ENCODE measurements at regions not wholly inside any gene's neighbourhood (a gene's known extent, or its start where the extent isn't known, plus 50 kb on each side); places are given as distances from the start of the nearest gene placed in this dataset.
"Not testable (repeated sequence)": the region's sequence is repeated elsewhere in the genome, so short reads cannot be mapped to it uniquely, and the experiment has no call there.

DNA sequence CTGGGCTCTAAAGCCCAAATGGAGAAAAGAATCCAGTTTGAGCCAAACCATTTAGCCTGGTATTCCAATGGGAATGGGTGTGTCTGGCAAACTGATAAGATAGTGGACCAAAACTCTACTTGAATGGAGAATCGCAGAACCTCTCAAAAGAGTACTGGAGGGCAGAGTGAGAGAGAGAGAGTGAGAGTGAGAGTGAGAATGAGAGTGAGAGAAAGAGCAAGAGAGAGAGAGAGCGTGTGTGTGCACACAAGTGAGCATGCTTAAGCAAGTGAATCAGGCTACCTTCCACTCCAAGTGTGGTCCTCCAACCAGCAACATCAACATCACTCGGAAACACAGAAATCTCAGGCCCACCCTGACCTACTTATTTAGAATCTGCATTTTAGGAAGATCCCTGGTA lies 58.8 kb downstream of the UQCRFS1 start:
- H3K4me3 ChIP-seq (ENCODE audit: low read length): no peak overlapping the region
- H3K27me3 ChIP-seq (ENCODE audit: control insufficient read depth, insufficient read depth, low read length): no peaks in the 10 kb centered on the region
- H3K4me1 ChIP-seq (ENCODE audit: control insufficient read depth, insufficient read depth, low read length): no peaks in the 10 kb centered on the region
- no peaks in the 10 kb centered on the region for H3K36me3 ChIP-seq (ENCODE audit: control insufficient read depth, insufficient read depth, low read length)
- DNase-seq (ENCODE audit: low read depth, low spot score): no peak
- H3K9me3 ChIP-seq (ENCODE audit: control insufficient read depth, insufficient read depth, low read length): no peaks in the 10 kb centered on the region
- WGBS (ENCODE audit: insufficient coverage, insufficient read length): no CpG with 5 or more reads among the region's 3 CpGs
- no peak overlapping the region for H3K27ac ChIP-seq (ENCODE audit: low read length)

DNA sequence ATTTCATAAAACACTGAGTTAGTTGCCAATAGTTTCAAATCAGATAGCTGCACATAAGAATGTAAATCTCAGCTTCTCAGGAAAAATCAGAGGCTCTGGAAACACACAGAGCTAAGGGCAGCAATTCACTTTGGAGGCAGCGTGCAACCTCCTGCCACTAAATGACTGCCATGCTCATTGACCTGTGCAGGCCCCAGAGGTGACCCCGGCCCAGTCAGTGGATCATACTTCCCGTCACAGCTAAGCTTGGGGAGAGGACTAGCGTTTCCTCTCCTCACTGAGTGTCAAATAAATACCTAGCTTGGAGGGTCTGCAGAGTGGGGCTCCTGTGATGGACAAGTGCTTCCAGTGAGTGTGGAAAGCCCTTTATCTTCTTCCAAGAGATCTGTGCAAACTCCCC lies 67.2 kb downstream of the UQCRFS1 start:
- H3K27me3 ChIP-seq (ENCODE audit: control insufficient read depth, insufficient read depth, low read length): no peaks in the 10 kb centered on the region; the same call in 1 of the 2 replicates
- H3K4me3 ChIP-seq (ENCODE audit: low read length): no peak overlapping the region
- H3K36me3 ChIP-seq (ENCODE audit: control insufficient read depth, insufficient read depth, low read length): no peaks in the 10 kb centered on the region
- no peaks in the 10 kb centered on the region for H3K4me1 ChIP-seq (ENCODE audit: control insufficient read depth, insufficient read depth, low read length)
- no CpG with 5 or more reads among the region's 4 CpGs for WGBS (ENCODE audit: insufficient coverage, insufficient read length)
- H3K27ac ChIP-seq (ENCODE audit: low read length): no peak overlapping the region
- H3K9me3 ChIP-seq (ENCODE audit: control insufficient read depth, insufficient read depth, low read length): no peaks in the 10 kb centered on the region
- no peak for DNase-seq (ENCODE audit: low read depth, low spot score)

DNA sequence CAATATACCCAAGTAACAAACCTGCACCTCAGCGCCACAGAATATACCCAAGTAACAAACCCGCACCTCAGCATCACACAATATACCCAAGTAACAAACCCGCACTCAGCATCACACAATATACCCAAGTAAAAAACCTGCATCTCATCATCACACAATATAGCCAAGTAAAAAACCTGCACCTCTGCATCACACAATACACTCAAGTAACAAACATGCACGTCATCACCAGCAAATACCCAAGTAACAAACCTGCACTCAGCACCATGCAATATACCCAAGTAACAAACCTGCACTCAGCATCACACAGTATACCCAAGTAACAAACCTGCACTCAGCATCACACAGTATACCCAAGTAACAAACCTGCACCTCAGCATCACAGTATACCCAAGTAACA lies 69.8 kb downstream of the UQCRFS1 start:
- DNase-seq (ENCODE audit: low read depth, low spot score): no peak
- Histone ChIP-seq H3K9me3 (ENCODE audit: control insufficient read depth, insufficient read depth, low read length) (peaks cover 2% of the 10 kb centered on the region; the same call in 1 of the 2 replicates), H3K4me3 (ENCODE audit: low read length) (no peak overlapping the region), H3K4me1 (ENCODE audit: control insufficient read depth, insufficient read depth, low read length) (no peaks in the 10 kb centered on the region), H3K27me3 (ENCODE audit: control insufficient read depth, insufficient read depth, low read length) (no peaks in the 10 kb centered on the region; the same call in 1 of the 2 replicates), H3K36me3 (ENCODE audit: control insufficient read depth, insufficient read depth, low read length) (no peaks in the 10 kb centered on the region), H3K27ac (ENCODE audit: low read length) (no peak overlapping the region)
- no CpG with 5 or more reads among the region's 4 CpGs for WGBS (ENCODE audit: insufficient coverage, insufficient read length)

DNA sequence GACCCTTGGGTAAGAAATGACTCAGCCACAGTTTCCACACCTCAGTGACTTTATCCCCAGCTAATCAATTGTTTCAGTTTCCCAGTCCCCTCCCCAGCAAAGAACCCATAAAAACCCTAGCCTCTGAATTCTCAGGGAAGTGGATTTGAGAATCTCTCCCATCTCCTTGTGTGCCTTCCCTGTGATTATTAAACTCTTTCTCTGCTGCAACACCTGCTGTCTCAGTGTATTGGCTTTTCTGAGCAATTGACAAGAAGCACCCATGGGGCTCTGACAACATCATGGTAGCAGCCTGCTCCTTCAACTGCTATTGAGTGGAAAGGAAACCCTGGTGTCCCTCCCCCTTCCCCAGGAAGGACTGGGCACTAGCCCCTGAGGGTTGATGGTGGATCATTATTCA lies 73.7 kb downstream of the UQCRFS1 start:
- Histone ChIP-seq H3K36me3 (ENCODE audit: control insufficient read depth, insufficient read depth, low read length) (no peaks in the 10 kb centered on the region), H3K9me3 (ENCODE audit: control insufficient read depth, insufficient read depth, low read length) (peaks cover 2% of the 10 kb centered on the region; the same call in 1 of the 2 replicates), H3K4me3 (ENCODE audit: low read length) (no peak overlapping the region), H3K27ac (ENCODE audit: low read length) (no peak overlapping the region), H3K4me1 (ENCODE audit: control insufficient read depth, insufficient read depth, low read length) (no peaks in the 10 kb centered on the region), H3K27me3 (ENCODE audit: control insufficient read depth, insufficient read depth, low read length) (no peaks in the 10 kb centered on the region)
- no peak for DNase-seq (ENCODE audit: low read depth, low spot score)

DNA sequence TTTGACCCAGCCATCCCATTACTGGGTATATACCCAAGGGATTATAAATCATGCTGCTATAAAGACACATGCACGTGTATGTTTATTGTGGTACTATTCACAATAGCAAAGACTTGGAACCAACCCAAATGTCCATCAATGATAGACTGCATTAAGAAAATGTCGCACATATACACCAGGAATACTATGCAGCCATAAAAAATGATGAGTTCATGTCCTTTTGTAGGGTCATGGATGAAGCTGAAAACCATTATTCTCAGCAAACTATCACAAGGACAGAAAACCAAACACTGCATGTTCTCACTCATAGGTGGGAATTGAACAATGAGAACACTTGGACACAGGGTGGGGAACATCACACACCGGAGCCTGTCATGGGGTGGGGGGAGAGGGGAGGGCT lies 74.7 kb downstream of the UQCRFS1 start:
- H3K27ac ChIP-seq (ENCODE audit: low read length); H3K36me3 ChIP-seq (ENCODE audit: control insufficient read depth, insufficient read depth, low read length); H3K4me1 ChIP-seq (ENCODE audit: control insufficient read depth, insufficient read depth, low read length); H3K9me3 ChIP-seq (ENCODE audit: control insufficient read depth, insufficient read depth, low read length); DNase-seq (ENCODE audit: low read depth, low spot score); H3K27me3 ChIP-seq (ENCODE audit: control insufficient read depth, insufficient read depth, low read length); H3K4me3 ChIP-seq (ENCODE audit: low read length): not testable (repeated sequence)
- WGBS (ENCODE audit: insufficient coverage, insufficient read length): no CpG with 5 or more reads among the region's 3 CpGs

DNA sequence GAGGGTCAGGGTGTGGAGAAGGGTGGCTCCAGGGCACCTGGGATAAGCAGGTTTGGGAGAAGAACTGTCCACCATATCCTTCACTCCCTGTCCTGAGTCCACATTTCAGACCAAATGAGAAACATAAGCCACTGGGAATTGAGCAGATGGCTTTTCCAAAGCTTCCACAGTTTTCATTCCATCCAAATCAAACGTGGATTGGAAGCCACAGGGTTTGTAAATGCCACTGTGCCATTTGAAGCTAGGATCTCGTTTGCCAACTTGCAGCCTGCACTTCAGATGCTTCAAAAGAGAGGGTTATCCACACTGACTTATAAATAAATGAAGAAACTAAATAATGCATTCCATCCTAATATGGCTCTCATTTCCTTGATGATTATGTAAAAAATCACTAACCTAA lies 81.5 kb downstream of the UQCRFS1 start:
- H3K4me1 ChIP-seq (ENCODE audit: control insufficient read depth, insufficient read depth, low read length): no peaks in the 10 kb centered on the region
- no peak for DNase-seq (ENCODE audit: low read depth, low spot score)
- no peak overlapping the region for H3K4me3 ChIP-seq (ENCODE audit: low read length)
- no peaks in the 10 kb centered on the region for H3K36me3 ChIP-seq (ENCODE audit: control insufficient read depth, insufficient read depth, low read length)
- H3K27ac ChIP-seq (ENCODE audit: low read length): no peak overlapping the region
- WGBS (ENCODE audit: insufficient coverage, insufficient read length): no CpG with 5 or more reads among the region's 2 CpGs
- no peaks in the 10 kb centered on the region for H3K27me3 ChIP-seq (ENCODE audit: control insufficient read depth, insufficient read depth, low read length)
- no peaks in the 10 kb centered on the region; the same call in 1 of the 2 replicates for H3K9me3 ChIP-seq (ENCODE audit: control insufficient read depth, insufficient read depth, low read length)

DNA sequence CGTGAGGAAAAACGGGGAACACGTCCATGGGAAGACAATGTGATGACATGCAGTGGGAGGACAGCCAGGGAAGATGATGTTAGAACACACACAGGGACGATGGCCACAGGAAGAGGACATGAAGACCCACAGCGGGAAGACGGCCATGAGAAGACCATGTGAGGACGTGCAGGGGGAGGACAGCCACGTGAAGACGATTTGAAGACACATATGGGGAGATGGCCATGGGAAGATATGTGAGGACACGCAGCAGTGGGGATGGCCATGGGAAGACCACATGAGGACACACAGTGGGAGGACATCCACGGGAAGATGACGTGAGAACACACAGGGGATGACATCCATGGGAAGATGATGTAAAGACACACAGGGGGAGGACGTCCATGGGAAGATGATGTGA lies 83.8 kb downstream of the UQCRFS1 start:
- Histone ChIP-seq H3K27ac (ENCODE audit: low read length) (no peak overlapping the region), H3K36me3 (ENCODE audit: control insufficient read depth, insufficient read depth, low read length) (no peaks in the 10 kb centered on the region), H3K4me1 (ENCODE audit: control insufficient read depth, insufficient read depth, low read length) (no peaks in the 10 kb centered on the region), H3K27me3 (ENCODE audit: control insufficient read depth, insufficient read depth, low read length) (no peaks in the 10 kb centered on the region), H3K4me3 (ENCODE audit: low read length) (no peak overlapping the region), H3K9me3 (ENCODE audit: control insufficient read depth, insufficient read depth, low read length) (no peaks in the 10 kb centered on the region; the same call in 1 of the 2 replicates)
- DNase-seq (ENCODE audit: low read depth, low spot score): no peak
- WGBS (ENCODE audit: insufficient coverage, insufficient read length): no CpG with 5 or more reads among the region's 13 CpGs

DNA sequence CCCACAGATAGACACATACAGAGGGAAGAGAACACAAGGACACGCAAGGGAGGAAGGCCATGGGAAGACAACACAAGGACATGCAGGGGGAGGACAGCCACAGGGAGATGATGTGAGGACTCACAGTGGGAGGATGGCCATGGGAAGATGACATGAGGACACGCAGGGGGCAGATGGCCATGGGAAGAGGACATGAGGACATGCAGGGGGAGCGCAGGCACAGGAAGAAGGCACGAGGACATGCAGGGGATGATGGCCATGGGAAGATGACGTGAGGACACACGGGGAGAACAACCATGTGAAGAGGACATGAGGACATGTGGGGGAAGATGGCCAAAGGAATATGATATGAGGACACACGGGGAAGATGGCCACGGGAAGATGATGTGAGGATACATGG lies 84.7 kb downstream of the UQCRFS1 start:
- Histone ChIP-seq H3K27ac (ENCODE audit: low read length) (no peak overlapping the region), H3K36me3 (ENCODE audit: control insufficient read depth, insufficient read depth, low read length) (no peaks in the 10 kb centered on the region), H3K4me3 (ENCODE audit: low read length) (no peak overlapping the region), H3K4me1 (ENCODE audit: control insufficient read depth, insufficient read depth, low read length) (no peaks in the 10 kb centered on the region), H3K27me3 (ENCODE audit: control insufficient read depth, insufficient read depth, low read length) (no peaks in the 10 kb centered on the region), H3K9me3 (ENCODE audit: control insufficient read depth, insufficient read depth, low read length) (no peaks in the 10 kb centered on the region; the same call in 1 of the 2 replicates)
- no CpG with 5 or more reads among the region's 8 CpGs for WGBS (ENCODE audit: insufficient coverage, insufficient read length)
- no peak for DNase-seq (ENCODE audit: low read depth, low spot score)

DNA sequence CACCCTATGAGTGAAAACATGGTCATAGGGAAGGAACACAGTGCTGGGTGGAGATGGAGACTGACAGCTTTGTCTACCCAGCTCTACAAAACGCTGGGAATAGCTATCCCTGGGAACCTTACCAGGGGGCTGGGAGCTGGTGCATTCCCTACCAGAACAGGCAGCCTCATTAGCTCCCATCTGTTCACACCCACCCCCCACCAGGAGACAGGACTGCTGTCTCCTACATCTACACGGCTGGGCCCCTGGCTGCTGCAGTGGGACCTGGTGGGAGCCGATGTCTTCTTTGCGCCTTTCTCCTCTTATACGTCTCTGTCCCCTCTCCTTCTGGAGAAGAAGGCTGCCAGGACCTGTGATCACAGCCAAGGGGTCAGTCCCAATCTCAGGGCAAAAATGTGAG lies 90.8 kb downstream of the UQCRFS1 start:
- WGBS (ENCODE audit: insufficient coverage, insufficient read length): no CpG with 5 or more reads among the region's 5 CpGs
- no peak for DNase-seq (ENCODE audit: low read depth, low spot score)
- Histone ChIP-seq H3K27me3 (ENCODE audit: control insufficient read depth, insufficient read depth, low read length) (no peaks in the 10 kb centered on the region), H3K36me3 (ENCODE audit: control insufficient read depth, insufficient read depth, low read length) (no peaks in the 10 kb centered on the region), H3K27ac (ENCODE audit: low read length) (no peak overlapping the region), H3K4me3 (ENCODE audit: low read length) (no peak overlapping the region), H3K9me3 (ENCODE audit: control insufficient read depth, insufficient read depth, low read length) (no peaks in the 10 kb centered on the region), H3K4me1 (ENCODE audit: control insufficient read depth, insufficient read depth, low read length) (no peaks in the 10 kb centered on the region)

DNA sequence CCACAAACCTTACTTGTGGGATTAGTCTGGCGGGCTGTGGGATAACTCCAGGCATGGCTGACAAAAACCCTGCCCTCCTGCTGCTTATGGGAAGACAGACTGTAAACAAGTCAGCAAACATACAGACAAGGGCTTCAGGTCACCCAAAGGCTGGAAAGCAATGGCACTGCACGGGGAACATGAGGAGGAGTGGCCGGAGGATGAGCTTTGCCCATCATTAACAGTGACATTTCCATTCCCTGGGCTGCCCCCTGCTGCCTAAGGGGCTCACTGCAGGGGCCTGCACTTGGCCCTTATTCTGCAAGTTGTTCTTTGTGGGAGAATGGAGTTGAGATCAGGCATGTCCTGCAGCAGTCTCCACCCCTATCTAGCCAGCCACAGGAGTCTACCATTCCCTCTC lies 91.3 kb downstream of the UQCRFS1 start:
- peak; percentile 5 for DNase-seq (ENCODE audit: low read depth, low spot score)
- Histone ChIP-seq H3K4me3 (ENCODE audit: low read length) (no peak overlapping the region), H3K27me3 (ENCODE audit: control insufficient read depth, insufficient read depth, low read length) (no peaks in the 10 kb centered on the region), H3K27ac (ENCODE audit: low read length) (no peak overlapping the region), H3K9me3 (ENCODE audit: control insufficient read depth, insufficient read depth, low read length) (no peaks in the 10 kb centered on the region), H3K36me3 (ENCODE audit: control insufficient read depth, insufficient read depth, low read length) (no peaks in the 10 kb centered on the region), H3K4me1 (ENCODE audit: control insufficient read depth, insufficient read depth, low read length) (no peaks in the 10 kb centered on the region)
- WGBS (ENCODE audit: insufficient coverage, insufficient read length): no CpG with 5 or more reads among the region's 3 CpGs

DNA sequence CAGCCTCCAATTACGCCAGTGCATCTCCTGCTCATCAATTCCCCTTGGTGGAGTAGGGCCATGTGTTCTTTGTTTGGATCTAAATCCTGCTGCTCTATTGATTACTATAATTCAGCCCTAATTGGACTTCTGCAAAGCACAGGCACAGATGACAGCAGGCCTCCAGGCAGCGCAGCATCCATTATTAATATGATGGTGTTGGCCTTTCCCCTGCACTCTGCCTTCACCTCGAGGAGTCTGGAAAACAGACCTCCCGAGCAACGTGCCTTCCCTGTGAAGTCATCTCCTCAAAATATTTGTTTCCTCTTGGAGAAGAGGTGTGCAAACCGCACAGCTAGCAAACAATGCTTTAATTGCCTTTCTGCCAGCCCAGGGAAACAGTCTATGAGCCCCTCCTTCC lies 92.5 kb downstream of the UQCRFS1 start:
- H3K9me3 ChIP-seq (ENCODE audit: control insufficient read depth, insufficient read depth, low read length): no peaks in the 10 kb centered on the region
- no peak for DNase-seq (ENCODE audit: low read depth, low spot score)
- no peaks in the 10 kb centered on the region for H3K4me1 ChIP-seq (ENCODE audit: control insufficient read depth, insufficient read depth, low read length)
- H3K27ac ChIP-seq (ENCODE audit: low read length): no peak overlapping the region
- H3K4me3 ChIP-seq (ENCODE audit: low read length): no peak overlapping the region
- no CpG with 5 or more reads among the region's 6 CpGs for WGBS (ENCODE audit: insufficient coverage, insufficient read length)
- no peaks in the 10 kb centered on the region for H3K36me3 ChIP-seq (ENCODE audit: control insufficient read depth, insufficient read depth, low read length)
- H3K27me3 ChIP-seq (ENCODE audit: control insufficient read depth, insufficient read depth, low read length): no peaks in the 10 kb centered on the region

Data from iPS DF 6.9 (cell line).